ENCODE measurements at regions not wholly inside any gene's neighbourhood (a gene's known extent, or its start where the extent isn't known, plus 50 kb on each side); places are given as distances from the start of the nearest gene placed in this dataset.

GRCh38 chr4:14335872-14336271, 666.4 kb upstream of the CPEB2 start:
- no peak for TF ChIP-seq YY1 (IDR thresholded peaks at IDR 0.05; ENCODE audit: insufficient read depth, insufficient read length)
- TF ChIP-seq ZNF274 (IDR thresholded peaks at IDR 0.05; ENCODE audit: low read depth, low read length), result no peak

Measured in NT2/D1 (cell line).